Spleen (tissue), 7 donors: ENCODE measurements at regions not wholly inside any gene's neighbourhood (a gene's known extent, or its start where the extent isn't known, plus 50 kb on each side); places are given as distances from the start of the nearest gene placed in this dataset.

Experiments used
- CTCF ChIP-seq, 11 experiments: fragments of 200-600 bp in 7 of 11; fragments of 450-650 bp in 4 of 11; sonication (generic) in 4 of 11; IDR thresholded peaks in 8 of 11; conservative IDR thresholded peaks in 3 of 11; 1 replicate in 7 of 11; 2 replicates in 4 of 11; pipeline versions ENCODE4 v1.4.0 to v1.8.0; 2016 to 2021; ENCODE audit warnings: antibody characterized with exemption in 11 of 11, inconsistent platforms in 4 of 11, mild to moderate bottlenecking in 1 of 11
- POLR2A ChIP-seq, 3 donors: fragments of 450-650 bp; IDR thresholded peaks; one replicate each; pipeline ENCODE4 v1.5.1; 2017; ENCODE audit warnings: antibody characterized with exemption in 3 of 3, mild to moderate bottlenecking in 1 of 3
- donor health status: DM: no; HTN: no; CAD: no; lungs with moderate emphysema.
- donor health status: DM: no; HTN: no; CAD: no.
- donor health status: DM: no; HTN: no; CAD: no.

DNA sequence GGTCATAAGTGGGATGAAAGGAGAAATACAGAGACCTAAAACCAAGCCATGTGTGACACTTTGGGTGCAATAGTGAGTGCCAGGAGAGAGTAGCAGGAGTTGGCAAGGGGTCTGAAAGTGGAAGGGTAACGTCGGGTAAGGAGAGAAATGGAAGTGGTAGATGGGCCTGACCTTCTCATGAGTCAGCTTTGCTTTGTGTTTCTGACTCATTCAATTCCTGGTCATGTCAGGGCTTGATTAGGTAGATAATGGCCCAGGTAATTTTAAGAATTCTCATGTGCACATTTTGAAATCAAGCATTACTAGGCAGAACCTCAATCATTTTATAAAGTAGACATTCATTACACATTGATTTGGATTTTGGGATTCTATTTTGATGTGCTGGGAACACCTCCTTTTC, 262.5 kb downstream of the SOX2 start:
- TF ChIP-seq CTCF (IDR thresholded peaks at IDR 0.05 in 8 of 11, conservative IDR thresholded peaks at IDR 0.05 in 3 of 11) (no peak), POLR2A (IDR thresholded peaks at IDR 0.05) (no peak)
